GM18517 (cell line): ENCODE measurements at regions not wholly inside any gene's neighbourhood (a gene's known extent, or its start where the extent isn't known, plus 50 kb on each side); places are given as distances from the start of the nearest gene placed in this dataset.

Source experiments
- ATAC-seq: cut with Tn5 transposase; IDR thresholded peaks from one replicate; pipeline ENCODE4 v1.9.1; 2021; ENCODE audit warnings: mild to moderate bottlenecking, moderate library complexity; ENCODE audit not compliant: unreplicated experiment

DNA sequence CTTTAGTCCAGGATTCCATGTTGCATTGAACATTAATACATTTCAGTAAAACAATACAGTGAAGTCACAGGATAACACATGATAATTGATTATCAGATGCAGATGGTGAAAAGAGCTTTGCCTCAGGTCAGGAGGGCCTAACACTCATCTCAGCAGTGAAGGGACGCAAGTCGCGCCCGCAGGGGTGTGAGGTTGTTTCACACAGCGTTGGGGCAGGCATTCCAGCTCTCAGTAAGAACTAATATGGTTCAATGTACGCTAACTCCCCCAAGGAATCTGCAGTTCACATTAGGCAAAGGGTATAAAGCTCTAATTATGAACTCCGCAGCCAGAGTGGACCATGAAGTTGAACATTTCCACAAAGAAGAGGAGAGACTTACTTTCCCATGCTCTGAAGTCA is 53.1 kb upstream of the ATL2 start:
- ATAC-seq: no peak

DNA sequence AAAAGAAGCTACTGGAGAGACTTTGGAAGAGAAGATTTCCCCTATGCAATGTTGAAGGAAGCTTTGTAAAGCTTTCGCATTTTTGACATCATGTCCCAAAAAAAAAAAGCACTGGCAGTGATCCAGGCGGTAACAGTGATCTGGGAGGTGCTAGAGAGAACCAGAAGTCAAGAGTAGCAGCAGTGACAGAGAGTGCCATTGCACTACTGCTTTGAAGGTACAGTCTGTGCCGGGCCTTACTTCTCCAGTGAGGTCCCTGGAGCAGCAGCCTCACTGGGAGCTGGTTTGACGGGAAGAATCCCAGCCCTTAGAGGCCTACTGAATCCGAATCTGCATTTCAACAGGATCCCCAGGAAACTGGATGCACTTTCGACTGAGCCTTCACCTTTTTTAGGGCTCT is 50.9 kb upstream of the ATL2 start:
- ATAC-seq: no peak

DNA sequence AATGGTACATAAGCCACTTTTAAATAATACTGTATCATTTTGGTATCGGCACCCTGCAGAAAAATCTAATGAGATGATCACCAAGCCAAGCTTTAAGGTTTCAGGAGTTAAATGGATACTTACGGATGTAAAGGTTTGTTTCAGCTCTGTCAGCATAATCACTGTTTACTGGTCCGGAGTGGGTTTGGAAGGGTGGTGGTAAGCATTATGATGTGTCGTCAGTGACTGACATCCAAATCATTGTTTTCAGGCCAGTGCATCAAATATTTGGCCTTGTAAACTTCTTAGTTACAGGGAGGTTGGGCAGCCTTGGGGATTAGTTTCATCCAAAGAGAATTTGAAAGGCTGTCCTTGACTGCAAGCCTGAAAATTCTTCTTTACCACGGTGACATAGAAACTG is 50.0 kb upstream of the ATL2 start:
- ATAC-seq: no peak
